RCC 7860 (cell line): ENCODE measurements at regions not wholly inside any gene's neighbourhood (a gene's known extent, or its start where the extent isn't known, plus 50 kb on each side); places are given as distances from the start of the nearest gene placed in this dataset.
"Not testable (repeated sequence)": the region's sequence is repeated elsewhere in the genome, so short reads cannot be mapped to it uniquely, and the experiment has no call there.

Experiments used
- DNase-seq: peaks from one replicate; pipeline ENCODE4 v3.0.0-alpha.2; 2015; ENCODE audit warnings: low spot score
- FAIRE-seq: peaks from 2 replicates; lab custom pipeline; 2012; peaks lifted over from hg19 to GRCh38; lab: Jason Lieb, UNC

GRCh38 chr10:38209332-38209731 is 115.2 kb downstream of the ZNF37A start:
- DNase-seq = no peak
- FAIRE-seq = no peak

GRCh38 chr10:38209748-38210147 is 115.6 kb downstream of the ZNF37A start:
- not testable (repeated sequence) for DNase-seq, FAIRE-seq

GRCh38 chr10:38212460-38212859 is 118.3 kb downstream of the ZNF37A start:
- DNase-seq = no peak
- FAIRE-seq = no peak

DNA sequence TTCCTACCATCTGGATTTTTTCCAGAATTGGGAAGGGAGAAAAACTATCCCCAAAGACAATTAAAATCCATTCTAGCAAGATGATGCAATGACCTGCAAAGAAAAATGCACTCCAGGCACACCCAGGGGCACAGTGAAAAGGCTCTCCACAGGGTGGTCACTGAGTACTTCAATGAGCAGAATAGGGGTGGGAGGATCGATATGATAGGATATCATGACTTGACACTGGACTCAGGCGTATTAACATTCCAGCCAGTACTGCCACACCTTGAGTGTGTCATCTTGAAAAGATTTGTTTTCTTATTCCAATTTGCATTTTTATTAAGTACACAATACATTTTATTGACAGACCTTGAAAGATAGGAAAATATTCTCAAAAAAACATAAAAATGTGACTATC is 132.2 kb downstream of the ZNF37A start:
- DNase-seq = no peak
- no peak for FAIRE-seq

DNA sequence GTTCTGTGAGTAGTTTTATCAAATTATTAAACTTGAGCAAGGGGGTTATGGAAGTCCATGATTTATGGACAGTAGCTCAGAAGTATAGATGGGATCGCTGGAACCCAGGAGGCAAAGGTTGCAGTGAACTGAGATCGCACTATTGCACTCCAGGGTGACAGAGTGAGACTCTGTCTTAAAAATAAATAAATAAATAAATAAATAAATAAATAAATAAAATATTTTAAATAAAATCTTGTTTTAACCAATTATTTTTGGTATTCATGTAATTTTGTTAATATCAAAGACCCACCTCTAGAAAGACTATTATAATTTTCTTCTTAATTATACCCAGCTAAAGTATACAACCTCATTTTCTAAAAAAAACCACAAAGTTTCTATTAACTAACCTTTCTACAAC is 134.3 kb downstream of the ZNF37A start:
- FAIRE-seq = no peak
- DNase-seq = no peak

- not testable (repeated sequence) for DNase-seq, FAIRE-seq
Measured at GRCh38 chr10:38238479-38238878, 144.3 kb downstream of the ZNF37A start.

- not testable (repeated sequence) for FAIRE-seq, DNase-seq
Measured at GRCh38 chr10:38242061-38242649, 148.0 kb downstream of the ZNF37A start.

DNA sequence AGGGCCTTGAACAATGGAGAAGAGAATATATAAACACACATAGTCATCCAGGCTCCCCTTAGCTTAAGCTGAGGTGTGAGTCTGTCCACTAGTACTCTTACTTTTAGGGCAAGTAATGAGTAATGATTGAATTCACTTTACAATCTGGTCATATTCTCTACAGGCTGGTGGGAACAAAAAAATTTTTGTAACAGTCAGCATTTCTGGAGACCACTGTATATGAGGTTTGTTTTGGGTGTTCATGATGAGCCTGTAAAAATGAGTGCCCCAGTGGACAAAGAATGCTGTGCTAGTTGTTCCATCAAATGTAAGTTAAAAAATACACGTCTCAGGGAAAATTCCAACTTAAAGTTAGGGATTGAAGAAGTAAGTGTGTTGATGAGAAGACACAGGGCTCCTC is 154.0 kb downstream of the ZNF37A start:
- not testable (repeated sequence) for FAIRE-seq, DNase-seq

GRCh38 chr10:38252551-38252950 is 158.4 kb downstream of the ZNF37A start:
- FAIRE-seq, DNase-seq: not testable (repeated sequence)

DNA sequence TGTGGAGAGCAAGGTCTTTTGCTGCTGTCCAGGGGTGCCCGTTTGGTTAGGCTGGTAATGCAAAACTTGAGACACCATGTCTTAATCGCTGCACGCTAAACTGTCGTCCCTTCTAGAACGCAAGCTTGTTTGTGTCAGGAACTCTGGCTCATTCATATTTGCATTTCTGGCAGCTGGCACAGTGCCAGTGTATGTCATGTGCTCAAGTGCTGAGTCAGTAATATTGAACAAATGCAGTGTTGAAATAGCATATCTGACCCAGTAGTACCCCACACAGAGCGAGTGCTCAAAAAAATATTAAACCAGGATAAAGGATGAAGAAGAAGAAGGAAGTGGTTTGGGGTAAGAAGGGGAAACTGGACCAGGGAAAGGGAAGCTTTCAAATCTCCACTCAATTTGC is 173.4 kb downstream of the ZNF37A start:
- not testable (repeated sequence) for DNase-seq, FAIRE-seq

- FAIRE-seq = not testable (repeated sequence)
Measured at GRCh38 chr10:38271031-38271430, 176.9 kb downstream of the ZNF37A start.

DNA sequence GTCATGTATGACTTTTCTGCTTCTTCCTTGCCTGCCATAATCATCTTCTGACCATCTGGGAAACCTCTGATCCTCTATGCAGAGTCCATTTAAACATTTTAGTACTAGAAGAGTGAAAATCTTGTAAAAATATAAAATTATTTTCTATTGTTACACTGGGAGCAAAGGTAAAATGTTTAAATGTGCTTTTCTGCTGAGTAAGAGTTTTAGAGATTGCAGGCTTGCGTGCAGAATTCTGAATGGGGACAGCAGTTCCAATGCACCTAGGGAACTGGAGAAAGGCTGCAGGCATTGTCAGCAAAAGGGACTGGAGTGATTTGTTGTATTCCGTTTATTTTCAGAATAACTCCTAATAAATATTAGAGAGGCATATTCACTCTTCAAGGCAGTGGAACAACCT is 180.7 kb downstream of the ZNF37A start:
- FAIRE-seq, DNase-seq: not testable (repeated sequence)

More at GRCh38 chr10:38271031-38271430, 176.9 kb downstream of the ZNF37A start:
- not testable (repeated sequence) for DNase-seq

- not testable (repeated sequence) for DNase-seq, FAIRE-seq
Measured at GRCh38 chr10:38292560-38292959, 198.4 kb downstream of the ZNF37A start.

- FAIRE-seq, DNase-seq: not testable (repeated sequence)
Measured at GRCh38 chr10:38310111-38310510, 216.0 kb downstream of the ZNF37A start.

GRCh38 chr10:38315090-38315805 is 221.1 kb downstream of the ZNF37A start:
- DNase-seq, FAIRE-seq: not testable (repeated sequence)

DNA sequence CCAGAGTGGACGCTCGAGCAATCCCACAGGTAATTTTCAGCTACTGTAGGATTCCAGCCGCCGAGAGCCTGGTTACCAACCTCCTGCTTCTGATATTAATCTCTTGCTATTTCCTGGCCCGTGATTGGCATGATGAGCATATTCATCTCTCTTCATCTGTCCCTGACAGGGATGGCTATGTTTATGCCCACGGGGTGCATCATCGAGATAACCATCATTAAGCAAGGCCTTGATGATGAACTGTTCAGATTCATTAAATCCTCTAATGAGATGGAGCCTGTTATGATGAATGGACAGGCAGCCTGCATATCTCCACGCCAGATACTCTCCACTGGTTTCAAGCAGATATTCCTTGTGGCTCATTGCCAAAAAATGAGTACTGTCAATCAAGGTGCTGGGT is 227.3 kb downstream of the ZNF37A start:
- not testable (repeated sequence) for DNase-seq

GRCh38 chr10:38330306-38330705 is 236.2 kb downstream of the ZNF37A start:
- FAIRE-seq, DNase-seq: not testable (repeated sequence)

More for the DNA sequence above, 227.3 kb downstream of the ZNF37A start:
- not testable (repeated sequence) for FAIRE-seq

GRCh38 chr10:38331106-38331505 is 237.0 kb downstream of the ZNF37A start:
- not testable (repeated sequence) for DNase-seq, FAIRE-seq

GRCh38 chr10:38333699-38334098 is 239.6 kb downstream of the ZNF37A start:
- DNase-seq, FAIRE-seq: not testable (repeated sequence)

DNA sequence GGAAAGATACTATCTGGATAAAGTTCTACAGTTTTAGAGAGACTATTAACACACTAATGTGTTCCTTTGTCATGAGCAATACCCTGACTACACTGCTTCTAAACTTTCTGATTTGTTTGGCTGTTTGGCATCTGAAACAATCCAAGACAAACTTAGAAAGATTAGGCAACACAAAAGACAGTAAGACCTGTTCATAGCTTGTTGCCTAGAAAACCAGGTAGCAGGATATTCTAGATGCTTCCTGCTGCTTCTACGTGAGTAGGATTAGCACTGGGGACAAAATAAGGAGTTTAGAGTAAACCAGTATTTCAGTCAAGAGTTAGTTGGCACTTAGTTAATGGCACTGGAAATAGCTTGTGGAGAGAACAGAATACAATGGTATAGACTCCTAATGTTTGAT is 256.5 kb downstream of the ZNF37A start:
- not testable (repeated sequence) for FAIRE-seq, DNase-seq

- DNase-seq (peak; percentile 59), FAIRE-seq (peak; percentile 70)
Measured at GRCh38 chr10:38354410-38354809, 260.3 kb downstream of the ZNF37A start.
